Right lobe of liver (tissue), 6 donors: ENCODE measurements at regions not wholly inside any gene's neighbourhood (a gene's known extent, or its start where the extent isn't known, plus 50 kb on each side); places are given as distances from the start of the nearest gene placed in this dataset.
A peak's percentile ranks its signal among the peaks of the same experiment; 100 is the strongest.

Experiments used
- ATAC-seq, 4 donors: fragments of 200-7000 bp; cut with Tn5 transposase; one replicate each; pipeline ENCODE4 v1.9.1; 2020; ENCODE audit warnings: mild to moderate bottlenecking in 4 of 4, moderate library complexity in 4 of 4
- DNase-seq, 3 donors: peaks; one replicate each; pipeline ENCODE4 v3.0.0-alpha.2; 2020
- H3K27ac ChIP-seq, 3 donors: fragments of 200-600 bp; one replicate each; pipeline ENCODE4 v1.8.0; 2022
- H3K27me3 ChIP-seq, 2 donors: fragments of 200-600 bp; one replicate each; pipeline ENCODE4 v1.8.0; 2022
- H3K36me3 ChIP-seq, 4 donors: fragments of 200-600 bp; sonication (generic) in 1 of 4; one replicate each; pipeline versions ENCODE4 v1.5.1 to v1.8.0; 2017 to 2022; ENCODE audit warnings: control low read depth in 1 of 4
- H3K4me1 ChIP-seq, 4 donors: fragments of 200-600 bp; sonication (generic) in 1 of 4; one replicate each; pipeline versions ENCODE4 v1.5.1 to v1.8.0; 2017 to 2022; ENCODE audit warnings: control low read depth in 1 of 4
- H3K4me3 ChIP-seq, 3 donors: fragments of 200-600 bp; one replicate each; pipeline ENCODE4 v1.8.0; 2022
- H3K9me3 ChIP-seq, 4 donors: fragments of 200-600 bp; sonication (generic) in 1 of 4; one replicate each; pipeline versions ENCODE4 v1.5.1 to v1.8.0; 2017 to 2022; ENCODE audit warnings: control low read depth in 1 of 4
- CTCF ChIP-seq, 4 donors: fragments of 200-600 bp in 3 of 4; fragments of 450-650 bp in 1 of 4; IDR thresholded peaks; one replicate each; pipeline versions ENCODE4 v1.5.1 to v1.8.0; 2016 to 2022; ENCODE audit warnings: antibody characterized with exemption in 4 of 4, mild to moderate bottlenecking in 2 of 4
- POLR2A ChIP-seq: fragments of 450-650 bp; IDR thresholded peaks from one replicate; pipeline ENCODE4 v1.6.1; 2017; ENCODE audit warnings: antibody characterized with exemption, mild to moderate bottlenecking
- WGBS: methylation state at CpG from one replicate; pipeline ENCODE4 v1.1.6; 2018; ENCODE audit warnings: low coverage, low lambda C conversion rate; ENCODE audit not compliant: insufficient coverage; ENCODE audit errors: missing lambda C conversion rate; 5-methylcytosine and 5-hydroxymethylcytosine counted together
- intact Hi-C, 2 donors: fragments of 100-400 bp; cut with DNase I; formaldehyde crosslinking; loops; one replicate each; pipeline versions ENCODE4 v1.11.2 to v1.14.1; 2022
- donor health status: DM: no; HTN: yes; CAD: no.
- donor health status: DM: no; HTN: no; CAD: no.
- donor health status: DM: no; HTN: no; CAD: no.
- donor health status: DM: no; HTN: yes; CAD: no.
- donor health status: DM: no; HTN: yes; CAD: no.

GRCh38 chr9:88870627-88871026, 120.6 kb upstream of the S1PR3 start:
- Histone ChIP-seq H3K36me3 (no peaks in the 10 kb centered on the region), H3K27ac (no peak overlapping the region), H3K4me1 (no peaks in the 10 kb centered on the region), H3K27me3 (no peaks in the 10 kb centered on the region), H3K9me3 (no peaks in the 10 kb centered on the region), H3K4me3 (no peak overlapping the region)
- no peak for TF ChIP-seq CTCF (IDR thresholded peaks at IDR 0.05)
- TF ChIP-seq POLR2A: no peak
- ATAC-seq (no peak), DNase-seq (no peak)
- WGBS: 67% methylated on average over 1 of the region's 5 CpGs
- intact Hi-C loops: no loop called here

DNA sequence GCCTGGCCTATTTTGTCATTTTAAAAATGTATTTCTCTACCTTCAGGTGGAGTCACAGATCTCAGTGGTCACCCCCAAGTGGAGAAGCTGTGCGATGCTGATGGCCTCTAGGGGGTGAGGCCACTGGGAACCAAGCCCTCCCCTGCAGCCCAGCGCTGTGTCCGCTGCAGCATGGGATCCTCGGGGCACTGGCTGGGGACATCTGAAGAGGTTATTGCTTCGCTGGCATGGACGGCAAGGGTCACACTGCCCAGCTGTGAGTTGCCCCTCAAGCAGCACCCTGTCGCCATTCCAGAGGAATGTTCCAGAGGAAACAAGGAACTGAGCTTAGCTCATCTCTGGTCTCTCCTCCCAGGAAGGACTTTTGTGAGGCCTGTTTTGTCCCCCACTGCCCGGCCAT, 119.6 kb upstream of the S1PR3 start:
- Histone ChIP-seq H3K27me3 (no peaks in the 10 kb centered on the region), H3K4me3 (no peak overlapping the region), H3K9me3 (no peaks in the 10 kb centered on the region), H3K27ac (no peak overlapping the region), H3K4me1 (no peaks in the 10 kb centered on the region), H3K36me3 (no peaks in the 10 kb centered on the region)
- no peak for DNase-seq
- no peak for ATAC-seq
- intact Hi-C loops: no loop called here
- WGBS: 33% methylated on average over 1 of the region's 8 CpGs
- TF ChIP-seq CTCF (IDR thresholded peaks at IDR 0.05) (no peak), POLR2A (no peak)

GRCh38 chr9:88872192-88872946, 118.9 kb upstream of the S1PR3 start:
- intact Hi-C loops: no loop called here
- H3K4me1 ChIP-seq: no peaks in the 10 kb centered on the region
- no peaks in the 10 kb centered on the region for H3K27me3 ChIP-seq
- H3K27ac ChIP-seq: no peak overlapping the region
- no peak overlapping the region for H3K4me3 ChIP-seq
- no peak for DNase-seq
- no peak for ATAC-seq
- H3K36me3 ChIP-seq: no peaks in the 10 kb centered on the region
- 50% methylated on average over 3 of the region's 3 CpGs for WGBS
- TF ChIP-seq POLR2A: no peak
- TF ChIP-seq CTCF (IDR thresholded peaks at IDR 0.05): no peak
- H3K9me3 ChIP-seq: no peaks in the 10 kb centered on the region

DNA sequence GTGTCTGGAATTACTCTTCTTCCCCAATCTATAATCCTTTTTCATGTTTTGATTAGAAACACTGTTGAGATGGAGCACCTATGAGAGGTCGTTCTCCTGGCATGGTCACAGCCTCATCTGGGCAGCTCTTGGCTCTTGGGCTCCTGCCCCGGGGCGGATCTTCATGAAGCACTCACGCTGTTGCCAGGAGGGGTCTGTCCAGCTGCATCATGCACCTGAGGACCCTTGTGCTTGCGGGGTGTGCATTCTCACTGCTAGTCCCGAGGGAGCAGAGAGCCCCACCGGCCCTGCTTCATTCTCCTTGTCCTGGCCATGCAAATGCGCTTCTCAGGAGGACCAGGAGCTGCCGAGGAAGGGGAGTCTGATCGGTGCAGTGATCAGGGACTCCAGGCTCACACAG, 117.6 kb upstream of the S1PR3 start:
- peak in 1 of 4 donors; percentile 27 for ATAC-seq

More for the DNA sequence above, 117.6 kb upstream of the S1PR3 start:
- intact Hi-C loops: no loop called here
- Histone ChIP-seq H3K9me3 (no peaks in the 10 kb centered on the region), H3K27me3 (no peaks in the 10 kb centered on the region), H3K4me1 (no peaks in the 10 kb centered on the region), H3K4me3 (no peak overlapping the region), H3K27ac (no peak overlapping the region), H3K36me3 (no peaks in the 10 kb centered on the region)
- DNase-seq: no peak
- WGBS: 34% methylated on average over 4 of the region's 10 CpGs
- TF ChIP-seq CTCF (IDR thresholded peaks at IDR 0.05): no peak
